K562 (cell line): ENCODE measurements at regions not wholly inside any gene's neighbourhood (a gene's known extent, or its start where the extent isn't known, plus 50 kb on each side); places are given as distances from the start of the nearest gene placed in this dataset.

Experiments used
- BACH1 ChIP-seq: fragments of 200-800 bp; sonication (Bioruptor generic); IDR thresholded peaks from 2 replicates; pipeline ENCODE4 v1.6.1; 2016; ENCODE audit warnings: missing genetic modification characterization, missing compliant biosample characterization
- CEBPG ChIP-seq, 3 experiments: fragments of 200-800 bp in 1 of 3; sonication (Bioruptor generic) in 1 of 3; sonication (generic) in 1 of 3; formaldehyde crosslinking in 1 of 3; IDR thresholded peaks in 2 of 3; conservative IDR thresholded peaks in 1 of 3; 2 replicates each; pipeline versions ENCODE4 v1.6.1 to v1.8.0; 2016 to 2022; ENCODE audit warnings: missing compliant biosample characterization in 2 of 3, missing genetic modification characterization in 2 of 3, mild to moderate bottlenecking in 1 of 3, missing genetic modification reagents in 1 of 3
- HDAC6 ChIP-seq: IDR thresholded peaks from 2 replicates; pipeline ENCODE4 v1.6.1; 2012; ENCODE audit warnings: low read depth, mild to moderate bottlenecking, control low read depth, inconsistent platforms, low read length, moderate library complexity
- MTA2 ChIP-seq: fragments of 450-650 bp; IDR thresholded peaks from 2 replicates; pipeline ENCODE4 v1.6.1; 2016; ENCODE audit warnings: low read depth
- ZBTB11 ChIP-seq, 3 experiments: fragments of 200-800 bp in 1 of 3; fragments of 250-450 bp in 1 of 3; fragments of 450-650 bp in 1 of 3; sonication (Bioruptor Pico) in 1 of 3; sonication (Bioruptor generic) in 1 of 3; formaldehyde crosslinking in 1 of 3; IDR thresholded peaks; 2 replicates each; pipeline versions ENCODE4 v1.6.1 to v1.8.0; 2016 to 2022; ENCODE audit warnings: mild to moderate bottlenecking in 2 of 3, missing genetic modification characterization in 2 of 3, missing compliant biosample characterization in 1 of 3, moderate library complexity in 1 of 3
- TF ChIP-seq, protein P1 (sequence below), 2 experiments: fragments of 450-650 bp; IDR thresholded peaks; 2 replicates each; pipeline ENCODE4 v1.6.1; 2018; ENCODE audit warnings: mild to moderate bottlenecking in 2 of 2, low read depth in 1 of 2; ENCODE audit not compliant: partially characterized antibody in 2 of 2

DNA sequence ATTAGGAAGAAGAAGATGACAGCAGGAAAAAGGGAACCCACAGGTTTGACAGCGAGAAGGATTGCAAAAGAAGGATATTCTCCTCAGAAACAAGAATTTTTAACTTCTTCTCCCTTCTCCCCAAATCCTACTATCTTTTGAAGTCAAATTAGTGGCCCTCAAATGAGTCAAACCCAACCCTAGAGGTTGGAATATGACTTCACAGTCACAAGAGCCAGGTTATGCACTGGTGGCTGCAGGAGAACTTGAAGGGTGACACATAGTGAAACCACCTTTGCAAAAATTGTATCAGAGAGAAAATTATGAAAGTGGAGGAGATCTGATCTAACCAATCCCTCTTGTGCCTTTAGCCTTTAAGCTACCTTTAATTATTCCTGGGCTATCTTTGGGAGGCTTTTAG, 386.2 kb upstream of the CCDC196 start (continued):
- TF ChIP-seq BACH1 (tag) (no peak), CEBPG (CRISPR knock-in tag; IDR thresholded peaks at IDR 0.05) (no peak), CEBPG (tag; conservative IDR thresholded peaks at IDR 0.05 in 1 of 2, IDR thresholded peaks at IDR 0.05 in 1 of 2) (no peak), ZBTB11 (CRISPR knock-in tag; IDR thresholded peaks at IDR 0.05) (no peak), MTA2 (no peak), HDAC6 (no peak)
- TF ChIP-seq, protein P1, sequence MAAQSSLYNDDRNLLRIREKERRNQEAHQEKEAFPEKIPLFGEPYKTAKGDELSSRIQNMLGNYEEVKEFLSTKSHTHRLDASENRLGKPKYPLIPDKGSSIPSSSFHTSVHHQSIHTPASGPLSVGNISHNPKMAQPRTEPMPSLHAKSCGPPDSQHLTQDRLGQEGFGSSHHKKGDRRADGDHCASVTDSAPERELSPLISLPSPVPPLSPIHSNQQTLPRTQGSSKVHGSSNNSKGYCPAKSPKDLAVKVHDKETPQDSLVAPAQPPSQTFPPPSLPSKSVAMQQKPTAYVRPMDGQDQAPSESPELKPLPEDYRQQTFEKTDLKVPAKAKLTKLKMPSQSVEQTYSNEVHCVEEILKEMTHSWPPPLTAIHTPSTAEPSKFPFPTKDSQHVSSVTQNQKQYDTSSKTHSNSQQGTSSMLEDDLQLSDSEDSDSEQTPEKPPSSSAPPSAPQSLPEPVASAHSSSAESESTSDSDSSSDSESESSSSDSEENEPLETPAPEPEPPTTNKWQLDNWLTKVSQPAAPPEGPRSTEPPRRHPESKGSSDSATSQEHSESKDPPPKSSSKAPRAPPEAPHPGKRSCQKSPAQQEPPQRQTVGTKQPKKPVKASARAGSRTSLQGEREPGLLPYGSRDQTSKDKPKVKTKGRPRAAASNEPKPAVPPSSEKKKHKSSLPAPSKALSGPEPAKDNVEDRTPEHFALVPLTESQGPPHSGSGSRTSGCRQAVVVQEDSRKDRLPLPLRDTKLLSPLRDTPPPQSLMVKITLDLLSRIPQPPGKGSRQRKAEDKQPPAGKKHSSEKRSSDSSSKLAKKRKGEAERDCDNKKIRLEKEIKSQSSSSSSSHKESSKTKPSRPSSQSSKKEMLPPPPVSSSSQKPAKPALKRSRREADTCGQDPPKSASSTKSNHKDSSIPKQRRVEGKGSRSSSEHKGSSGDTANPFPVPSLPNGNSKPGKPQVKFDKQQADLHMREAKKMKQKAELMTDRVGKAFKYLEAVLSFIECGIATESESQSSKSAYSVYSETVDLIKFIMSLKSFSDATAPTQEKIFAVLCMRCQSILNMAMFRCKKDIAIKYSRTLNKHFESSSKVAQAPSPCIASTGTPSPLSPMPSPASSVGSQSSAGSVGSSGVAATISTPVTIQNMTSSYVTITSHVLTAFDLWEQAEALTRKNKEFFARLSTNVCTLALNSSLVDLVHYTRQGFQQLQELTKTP (IDR thresholded peaks at IDR 0.05; ENCODE audit: low read depth in 1 of 2, partially characterized antibody in 2 of 2): no peak
